ENCODE measurements at regions not wholly inside any gene's neighbourhood (a gene's known extent, or its start where the extent isn't known, plus 50 kb on each side); places are given as distances from the start of the nearest gene placed in this dataset.

GRCh38 chr1:232172563-232172962 is 457.4 kb downstream of the SIPA1L2 start:
- TF ChIP-seq GATA2 (IDR thresholded peaks at IDR 0.05; ENCODE audit: low read depth, low read length) (no peak), GATA3 (IDR thresholded peaks at IDR 0.05; ENCODE audit: low read depth, low read length) (no peak)

All from SH-SY5Y (cell line).